ENCODE measurements at regions not wholly inside any gene's neighbourhood (a gene's known extent, or its start where the extent isn't known, plus 50 kb on each side); places are given as distances from the start of the nearest gene placed in this dataset.
"Not testable (repeated sequence)": the region's sequence is repeated elsewhere in the genome, so short reads cannot be mapped to it uniquely, and the experiment has no call there.

GRCh38 chr4:60814549-60814948 is 385.6 kb upstream of the ADGRL3 start:
- no peak for DNase-seq

- DNase-seq, result no peak
Observed at GRCh38 chr4:60817609-60818008, 382.5 kb upstream of the ADGRL3 start.

GRCh38 chr4:60822986-60823385 is 377.1 kb upstream of the ADGRL3 start:
- no peak for DNase-seq

- DNase-seq, result no peak
Observed at GRCh38 chr4:60840020-60840419, 360.1 kb upstream of the ADGRL3 start.

DNA sequence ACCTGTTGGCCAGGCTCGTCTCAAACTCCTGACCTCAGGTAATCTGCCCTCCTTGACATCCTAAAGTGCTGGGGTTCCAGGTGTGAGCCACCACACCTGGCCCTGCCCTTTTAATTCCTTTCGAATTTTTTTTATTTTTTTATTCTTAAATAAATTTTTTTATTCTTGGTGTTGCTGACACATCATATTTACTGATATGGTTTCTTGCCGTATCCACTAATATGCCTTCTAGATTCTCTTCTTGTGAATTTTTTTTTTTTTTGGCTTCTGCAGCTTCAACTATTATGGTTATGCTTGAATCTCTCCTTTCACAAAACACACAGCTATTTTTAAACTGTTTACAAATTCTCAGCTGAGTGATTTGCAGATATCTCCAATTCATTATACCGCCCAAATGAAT is 353.4 kb upstream of the ADGRL3 start:
- no peak for DNase-seq

DNA sequence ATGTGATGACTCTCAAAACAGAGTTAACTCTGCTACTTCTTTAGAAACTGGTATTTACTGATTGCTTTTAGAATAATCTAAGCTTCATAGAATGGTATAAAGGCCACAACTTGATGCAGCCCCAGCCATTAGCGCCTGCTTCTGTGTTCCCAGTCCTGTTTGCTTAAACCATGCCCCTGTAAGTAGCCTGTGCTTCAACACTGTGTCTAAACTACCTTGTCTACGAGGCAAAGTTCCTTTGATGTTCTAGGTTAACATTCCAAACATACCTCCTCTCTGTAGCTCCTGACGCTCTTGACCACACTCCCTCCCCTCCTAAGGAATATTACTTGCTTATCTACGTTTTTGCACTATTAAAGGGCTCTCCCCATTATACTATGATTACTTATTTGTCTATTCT is 352.5 kb upstream of the ADGRL3 start:
- no peak for DNase-seq

- DNase-seq, result no peak
Observed at GRCh38 chr4:60857130-60857753, 342.9 kb upstream of the ADGRL3 start.

GRCh38 chr4:60863442-60863841 is 336.7 kb upstream of the ADGRL3 start:
- no peak for DNase-seq

DNA sequence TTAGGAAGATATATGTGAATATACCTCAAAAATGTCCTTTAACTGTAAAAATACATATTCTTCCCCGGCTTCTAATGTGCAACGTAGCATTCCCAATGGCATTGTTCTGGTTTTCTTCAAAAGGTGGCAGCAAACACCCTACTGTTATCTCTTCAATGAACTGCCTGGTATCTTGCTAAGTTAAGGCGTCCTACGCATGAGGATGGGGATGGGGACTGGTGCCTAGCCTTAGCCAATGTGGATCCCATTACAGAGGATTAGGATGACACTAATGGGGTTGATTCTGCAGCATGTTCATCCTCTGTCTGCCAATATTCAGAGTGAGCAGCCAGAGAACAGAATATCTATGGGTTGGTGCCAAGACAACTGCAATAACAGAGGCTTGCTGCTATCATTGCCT is 334.9 kb upstream of the ADGRL3 start:
- no peak for DNase-seq

GRCh38 chr4:60868232-60868960 is 331.7 kb upstream of the ADGRL3 start:
- no peak for DNase-seq

GRCh38 chr4:60879135-60879701 is 320.9 kb upstream of the ADGRL3 start:
- no peak for DNase-seq

GRCh38 chr4:60884587-60884986 is 315.5 kb upstream of the ADGRL3 start:
- DNase-seq, result no peak

DNA sequence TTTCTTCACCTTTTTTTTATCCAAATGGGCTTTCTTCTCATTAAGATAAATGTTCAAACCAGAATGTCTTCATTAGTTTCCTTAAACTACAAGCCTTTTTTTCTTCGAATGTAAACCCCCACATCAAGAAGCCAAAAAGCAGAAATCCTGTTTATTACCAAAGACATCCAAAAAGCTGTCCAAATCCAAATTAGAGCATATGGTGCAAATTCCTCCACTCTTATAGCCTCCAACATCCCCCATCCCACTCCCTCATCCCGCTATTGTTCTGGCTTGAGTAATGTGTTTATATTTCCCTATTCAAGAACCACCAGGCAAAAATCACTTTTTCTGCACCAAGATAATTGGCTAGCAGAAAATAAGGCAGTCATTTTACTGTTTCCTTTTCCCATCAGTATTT is 315.1 kb upstream of the ADGRL3 start:
- no peak for DNase-seq

- DNase-seq, result no peak
Observed at GRCh38 chr4:60890743-60891142, 309.4 kb upstream of the ADGRL3 start.

- no peak for DNase-seq
Observed at GRCh38 chr4:60891947-60892346, 308.2 kb upstream of the ADGRL3 start.

- DNase-seq, result no peak
Observed at GRCh38 chr4:60897415-60897814, 302.7 kb upstream of the ADGRL3 start.

DNA sequence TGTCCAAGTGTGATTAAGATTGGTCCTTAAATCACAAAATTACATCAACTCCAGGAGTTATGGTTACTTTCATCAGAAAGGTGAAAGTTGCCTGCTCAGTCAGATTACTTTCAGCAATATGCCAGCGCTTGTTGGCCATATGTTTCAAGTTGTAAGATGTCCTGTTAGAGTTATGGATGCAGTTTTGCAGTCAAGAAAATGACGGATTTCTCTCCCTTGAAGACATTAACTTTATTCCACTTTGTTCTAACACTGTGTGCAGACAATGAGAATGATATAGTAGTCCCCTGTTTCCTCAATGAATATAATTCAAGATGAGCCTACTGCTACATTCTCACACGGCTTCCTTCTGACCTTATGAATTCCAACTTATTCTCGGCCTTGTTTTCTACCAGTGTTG is 295.0 kb upstream of the ADGRL3 start:
- no peak for DNase-seq

DNA sequence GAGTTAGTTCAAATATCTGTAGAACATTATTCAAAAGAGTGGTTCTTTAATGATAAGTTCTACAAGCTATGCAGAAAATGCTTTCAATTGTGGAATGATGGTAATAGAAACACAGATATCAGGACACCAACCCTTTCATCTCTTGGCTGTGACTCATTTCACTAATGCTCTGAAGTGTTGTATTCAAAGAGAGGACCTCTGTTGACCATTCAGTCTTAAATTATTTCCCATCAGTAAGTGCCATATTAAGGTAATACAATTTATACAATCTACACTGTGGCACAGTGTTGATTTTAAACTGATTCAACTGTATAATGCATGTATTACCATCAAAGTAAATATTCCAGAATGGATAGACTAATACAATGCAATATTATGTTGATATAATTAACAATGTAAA is 289.0 kb upstream of the ADGRL3 start:
- DNase-seq, result no peak

DNA sequence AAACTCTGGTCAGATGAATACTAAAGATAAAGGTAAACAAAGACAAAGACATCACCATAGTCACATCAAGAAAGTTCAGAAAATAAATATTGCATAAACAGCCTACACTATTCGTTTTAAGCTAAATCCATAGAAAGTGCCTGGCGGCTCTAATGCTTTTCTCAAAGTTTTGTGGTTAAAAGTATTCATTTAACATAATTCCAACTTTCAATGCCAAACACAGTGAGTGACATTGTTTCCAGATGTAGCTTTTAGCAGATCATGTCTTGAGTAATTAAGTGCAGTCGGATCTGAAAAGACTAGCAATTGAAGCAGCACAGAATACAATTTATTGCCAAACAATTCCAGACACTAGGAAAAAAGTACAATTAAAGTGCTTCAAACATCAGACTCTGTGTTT is 287.1 kb upstream of the ADGRL3 start:
- DNase-seq, result no peak

DNA sequence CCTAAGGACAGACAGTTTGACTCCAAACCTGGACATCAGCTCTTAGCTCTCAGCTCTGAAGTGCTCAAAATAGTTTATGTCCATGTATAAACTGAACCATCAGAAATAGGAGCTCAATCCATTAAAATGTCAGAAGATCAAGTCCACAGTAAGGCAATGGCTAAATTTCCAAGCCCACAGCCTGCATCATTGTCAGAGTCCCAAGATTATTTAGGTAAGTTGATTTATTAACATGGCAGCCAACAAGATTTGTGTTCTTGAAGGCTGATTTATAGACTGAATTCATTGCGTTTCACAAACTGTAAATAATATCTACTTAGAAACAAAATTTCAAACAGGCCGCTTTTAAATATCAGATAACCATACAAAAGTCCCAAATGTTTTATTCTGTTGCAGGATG is 286.5 kb upstream of the ADGRL3 start:
- no peak for DNase-seq

DNA sequence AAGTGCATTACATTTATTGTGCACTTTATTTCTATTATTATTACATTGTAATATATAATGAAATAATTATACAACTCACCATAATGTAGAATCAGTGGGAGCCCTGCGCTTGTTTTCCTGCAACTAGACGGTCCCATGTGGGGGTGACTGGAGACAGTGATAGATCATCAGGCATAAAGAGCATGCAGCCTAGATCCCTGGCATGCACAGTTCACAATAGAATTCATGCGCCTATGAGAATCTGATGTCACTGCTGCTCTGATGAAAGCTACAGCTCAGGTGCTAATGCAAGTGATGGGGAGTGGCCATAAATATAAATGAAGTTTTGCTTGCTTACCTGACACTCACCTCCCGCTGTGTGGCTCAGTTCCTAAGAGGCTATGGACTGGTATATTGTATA is 278.4 kb upstream of the ADGRL3 start:
- not testable (repeated sequence) for DNase-seq

DNA sequence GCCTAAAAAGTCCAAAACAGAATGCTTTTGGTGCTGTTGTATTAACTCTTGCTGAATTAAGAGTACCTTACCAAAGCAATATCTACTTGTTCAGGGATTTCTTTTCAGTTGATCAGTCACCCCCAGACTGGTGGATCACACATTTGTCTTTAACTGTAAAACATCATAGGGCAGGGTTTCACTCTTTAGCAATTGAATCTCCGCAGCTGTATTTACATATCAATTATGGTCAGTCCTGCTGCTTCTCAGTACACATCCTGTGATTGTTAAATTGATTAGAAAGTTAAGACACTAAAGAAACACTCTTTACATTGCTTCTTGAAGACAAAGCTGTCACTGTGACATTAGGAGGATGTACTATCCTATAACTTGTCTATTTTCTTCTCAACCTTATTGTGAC is 277.1 kb upstream of the ADGRL3 start:
- DNase-seq, result no peak

DNA sequence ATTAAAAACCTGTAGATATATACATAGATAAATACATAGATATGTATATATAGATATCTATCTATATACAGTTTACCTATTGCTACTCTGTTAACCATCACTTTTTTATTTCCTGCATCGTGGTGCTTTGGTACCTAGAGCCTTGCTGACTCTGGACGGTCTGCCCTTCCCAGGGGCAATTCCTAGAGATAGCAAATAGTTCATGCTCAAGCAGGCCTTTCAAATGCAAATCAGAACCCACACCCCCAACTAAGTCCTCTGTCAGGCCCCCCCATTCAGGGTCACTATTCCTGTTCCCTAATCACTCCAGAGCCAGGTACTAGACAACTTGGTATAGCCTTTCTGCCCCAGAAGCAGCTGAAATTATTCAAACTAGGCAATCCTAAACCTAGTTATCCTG is 273.5 kb upstream of the ADGRL3 start:
- no peak for DNase-seq

GRCh38 chr4:60930866-60931265 is 269.3 kb upstream of the ADGRL3 start:
- no peak for DNase-seq

Measured in NCI-H510A (cell line).